SK-N-SH (cell line): ENCODE measurements at regions not wholly inside any gene's neighbourhood (a gene's known extent, or its start where the extent isn't known, plus 50 kb on each side); places are given as distances from the start of the nearest gene placed in this dataset.

Source experiments
- CTCF ChIA-PET: fragments of 300-600, 350-600 bp; formaldehyde crosslinking; extraction: SDS; loops from one replicate; lab custom pipeline; 2021; lab: Yijun Ruan, JAX
- POLR2A ChIA-PET: fragments of 350-600 bp; sonication (Branson Sonifier 250); formaldehyde crosslinking; extraction: SDS; loops from one replicate; lab custom pipeline; 2020; ENCODE audit warnings: antibody characterized with exemption, inconsistent platforms; lab: Yijun Ruan, JAX
- DNase-seq: peaks from one replicate; pipeline ENCODE4 v3.0.0; 2012
- H2AFZ ChIP-seq: fragments of 200-600 bp; sonication (generic); 2 replicates; pipeline ENCODE4 v1.8.1; 2016; ENCODE audit warnings: antibody characterized with exemption, mild to moderate bottlenecking, low read depth
- H3F3A ChIP-seq: fragments of 200-600 bp; sonication (generic); replicated peaks from 2 replicates; pipeline ENCODE3; 2016; ENCODE audit warnings: antibody characterized with exemption, mild to moderate bottlenecking; ENCODE audit not compliant: insufficient read depth
- H3K27ac ChIP-seq, 2 experiments: fragments of 200-500 bp in 1 of 2; fragments of 200-600 bp in 1 of 2; sonication (Bioruptor generic) in 1 of 2; sonication (generic), shearing (Covaris generic) in 1 of 2; 2 replicates each; pipeline versions ENCODE4 v1.5.1 to v1.6.1; 2014 to 2016; ENCODE audit warnings: low read depth in 2 of 2, inconsistent platforms in 1 of 2, low read length in 1 of 2, mild to moderate bottlenecking in 1 of 2, mixed read lengths in 1 of 2
- H3K27me3 ChIP-seq: fragments of 200-600 bp; sonication (generic), shearing (Covaris generic); 2 replicates; pipeline ENCODE4 v1.6.1; 2016; ENCODE audit warnings: mixed run types; ENCODE audit not compliant: insufficient read depth
- H3K36me3 ChIP-seq, 2 experiments: fragments of 200-500 bp in 1 of 2; fragments of 200-600 bp in 1 of 2; sonication (Bioruptor generic) in 1 of 2; sonication (generic) in 1 of 2; replicated peaks in 1 of 2; 2 replicates each; pipeline versions ENCODE3 to v1.5.1; 2014 to 2016; ENCODE audit warnings: low read length in 1 of 2, mild to moderate bottlenecking in 1 of 2; ENCODE audit not compliant: insufficient read depth in 2 of 2, control insufficient read depth in 1 of 2
- H3K4me1 ChIP-seq, 2 experiments: fragments of 200-500 bp in 1 of 2; fragments of 200-600 bp in 1 of 2; sonication (Bioruptor generic) in 1 of 2; sonication (generic), shearing (Covaris generic) in 1 of 2; 2 replicates each; pipeline versions ENCODE4 v1.5.1 to v1.6.1; 2014 to 2016; ENCODE audit warnings: low read depth in 1 of 2, low read length in 1 of 2, mixed run types in 1 of 2; ENCODE audit not compliant: insufficient read depth in 2 of 2, control insufficient read depth in 1 of 2
- H3K4me2 ChIP-seq: fragments of 200-600 bp; sonication (generic), shearing (Covaris generic); 2 replicates; pipeline ENCODE4 v1.6.1; 2017; ENCODE audit warnings: mixed run types
- H3K4me3 ChIP-seq, 2 experiments: fragments of 200-500 bp in 1 of 2; fragments of 200-600 bp in 1 of 2; sonication (Bioruptor generic) in 1 of 2; sonication (generic), shearing (Covaris generic) in 1 of 2; 2 replicates each; pipeline versions ENCODE4 v1.5.1 to v1.8.1; 2014 to 2016; ENCODE audit warnings: low read depth in 2 of 2, inconsistent platforms in 1 of 2, low read length in 1 of 2, mild to moderate bottlenecking in 1 of 2, mixed read lengths in 1 of 2, moderate library complexity in 1 of 2
- H3K79me2 ChIP-seq: fragments of 200-600 bp; sonication (generic); 2 replicates; pipeline ENCODE4 v1.8.1; 2017; ENCODE audit warnings: mild to moderate bottlenecking; ENCODE audit not compliant: insufficient read depth
- H3K9ac ChIP-seq: fragments of 200-600 bp; sonication (generic); 2 replicates; pipeline ENCODE4 v1.6.1; 2017; ENCODE audit warnings: mixed run types
- H3K9me2 ChIP-seq: fragments of 200-600 bp; sonication (generic); 2 replicates; pipeline ENCODE4 v1.6.1; 2017; ENCODE audit warnings: mixed run types
- H3K9me3 ChIP-seq: fragments of 200-600 bp; sonication (generic); 2 replicates; pipeline ENCODE4 v1.6.1; 2017; ENCODE audit warnings: mixed run types, mild to moderate bottlenecking, moderate library complexity
- H4K20me1 ChIP-seq: fragments of 200-600 bp; sonication (generic); 2 replicates; pipeline ENCODE4 v1.6.1; 2017; ENCODE audit warnings: mild to moderate bottlenecking, mixed run types; ENCODE audit not compliant: insufficient read depth
- CTCF ChIP-seq: fragments of 200-600 bp; sonication (generic); IDR thresholded peaks from 2 replicates; pipeline ENCODE4 v1.6.1; 2017; ENCODE audit warnings: antibody characterized with exemption, mild to moderate bottlenecking, moderate library complexity
- GABPA ChIP-seq: IDR thresholded peaks from 2 replicates; pipeline ENCODE4 v1.4.0; 2012; ENCODE audit warnings: low read depth, mild to moderate bottlenecking
- JUND ChIP-seq: IDR thresholded peaks from 2 replicates; pipeline ENCODE4 v1.4.0; 2012
- MAX ChIP-seq: IDR thresholded peaks from 2 replicates; pipeline ENCODE4 v1.4.0; 2012; ENCODE audit warnings: low read depth
- MEF2A ChIP-seq: IDR thresholded peaks from 2 replicates; pipeline ENCODE4 v1.4.0; 2012; ENCODE audit warnings: low read depth, borderline replicate concordance
- MXI1 ChIP-seq: IDR thresholded peaks from 2 replicates; pipeline ENCODE4 v1.6.1; 2012; ENCODE audit warnings: mild to moderate bottlenecking, low read depth, low read length, improper control_type of control experiment
- NFIC ChIP-seq: IDR thresholded peaks from 2 replicates; pipeline ENCODE4 v1.4.0; 2012; ENCODE audit warnings: borderline replicate concordance
- RAD21 ChIP-seq: IDR thresholded peaks from 2 replicates; pipeline ENCODE4 v1.6.1; 2012; ENCODE audit warnings: mild to moderate bottlenecking, low read length
- ZBTB33 ChIP-seq: IDR thresholded peaks from 2 replicates; pipeline ENCODE4 v1.4.0; 2012; ENCODE audit warnings: low read depth, borderline replicate concordance
- WGBS: methylation state at CpG from one replicate; pipeline ENCODE4 v1.1.6; 2017; ENCODE audit warnings: low lambda C conversion rate; 5-methylcytosine and 5-hydroxymethylcytosine counted together
- TF ChIP-seq, protein P1 (sequence below): IDR thresholded peaks from 2 replicates; pipeline ENCODE4; 2012
- TF ChIP-seq, protein P2 (sequence below): IDR thresholded peaks from 2 replicates; pipeline ENCODE4 v1.6.1; 2012; ENCODE audit warnings: mild to moderate bottlenecking, low read depth, low read length, moderate library complexity

GRCh38 chr17:79281803-79282202 lies 207.2 kb downstream of the ENGASE start:
- no peak for TF ChIP-seq MAX
- no peak for TF ChIP-seq GABPA
- no peak for TF ChIP-seq RAD21
- TF ChIP-seq, protein P1, sequence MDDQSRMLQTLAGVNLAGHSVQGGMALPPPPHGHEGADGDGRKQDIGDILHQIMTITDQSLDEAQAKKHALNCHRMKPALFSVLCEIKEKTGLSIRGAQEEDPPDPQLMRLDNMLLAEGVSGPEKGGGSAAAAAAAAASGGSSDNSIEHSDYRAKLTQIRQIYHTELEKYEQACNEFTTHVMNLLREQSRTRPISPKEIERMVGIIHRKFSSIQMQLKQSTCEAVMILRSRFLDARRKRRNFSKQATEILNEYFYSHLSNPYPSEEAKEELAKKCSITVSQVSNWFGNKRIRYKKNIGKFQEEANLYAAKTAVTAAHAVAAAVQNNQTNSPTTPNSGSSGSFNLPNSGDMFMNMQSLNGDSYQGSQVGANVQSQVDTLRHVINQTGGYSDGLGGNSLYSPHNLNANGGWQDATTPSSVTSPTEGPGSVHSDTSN: no peak
- TF ChIP-seq ZBTB33: no peak
- no peak for TF ChIP-seq CTCF
- TF ChIP-seq NFIC: no peak
- TF ChIP-seq MEF2A: no peak
- no peak for TF ChIP-seq JUND
- no peak for TF ChIP-seq MXI1
- TF ChIP-seq, protein P2, sequence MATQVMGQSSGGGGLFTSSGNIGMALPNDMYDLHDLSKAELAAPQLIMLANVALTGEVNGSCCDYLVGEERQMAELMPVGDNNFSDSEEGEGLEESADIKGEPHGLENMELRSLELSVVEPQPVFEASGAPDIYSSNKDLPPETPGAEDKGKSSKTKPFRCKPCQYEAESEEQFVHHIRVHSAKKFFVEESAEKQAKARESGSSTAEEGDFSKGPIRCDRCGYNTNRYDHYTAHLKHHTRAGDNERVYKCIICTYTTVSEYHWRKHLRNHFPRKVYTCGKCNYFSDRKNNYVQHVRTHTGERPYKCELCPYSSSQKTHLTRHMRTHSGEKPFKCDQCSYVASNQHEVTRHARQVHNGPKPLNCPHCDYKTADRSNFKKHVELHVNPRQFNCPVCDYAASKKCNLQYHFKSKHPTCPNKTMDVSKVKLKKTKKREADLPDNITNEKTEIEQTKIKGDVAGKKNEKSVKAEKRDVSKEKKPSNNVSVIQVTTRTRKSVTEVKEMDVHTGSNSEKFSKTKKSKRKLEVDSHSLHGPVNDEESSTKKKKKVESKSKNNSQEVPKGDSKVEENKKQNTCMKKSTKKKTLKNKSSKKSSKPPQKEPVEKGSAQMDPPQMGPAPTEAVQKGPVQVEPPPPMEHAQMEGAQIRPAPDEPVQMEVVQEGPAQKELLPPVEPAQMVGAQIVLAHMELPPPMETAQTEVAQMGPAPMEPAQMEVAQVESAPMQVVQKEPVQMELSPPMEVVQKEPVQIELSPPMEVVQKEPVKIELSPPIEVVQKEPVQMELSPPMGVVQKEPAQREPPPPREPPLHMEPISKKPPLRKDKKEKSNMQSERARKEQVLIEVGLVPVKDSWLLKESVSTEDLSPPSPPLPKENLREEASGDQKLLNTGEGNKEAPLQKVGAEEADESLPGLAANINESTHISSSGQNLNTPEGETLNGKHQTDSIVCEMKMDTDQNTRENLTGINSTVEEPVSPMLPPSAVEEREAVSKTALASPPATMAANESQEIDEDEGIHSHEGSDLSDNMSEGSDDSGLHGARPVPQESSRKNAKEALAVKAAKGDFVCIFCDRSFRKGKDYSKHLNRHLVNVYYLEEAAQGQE: no peak
- no peaks in the 10 kb centered on the region for H4K20me1 ChIP-seq
- no peak overlapping the region for H3K4me2 ChIP-seq
- WGBS: 34% methylated on average over 8 of the region's 8 CpGs
- no peaks in the 10 kb centered on the region for H3K9me3 ChIP-seq
- no peak overlapping the region for H3K4me3 ChIP-seq
- H3K4me1 ChIP-seq: no peaks in the 10 kb centered on the region; a peak in 1 of 4 replicates
- no peak overlapping the region for H2AFZ ChIP-seq
- H3K36me3 ChIP-seq: no peaks in the 10 kb centered on the region
- H3K9ac ChIP-seq: no peak overlapping the region
- ChIA-PET POLR2A (interaction anchor here (0.7 kb wide), 1 partner anchor 34 kb away, joined by 3 read pairs; no protein-coding TSS in a partner anchor), CTCF (interaction anchor here (13.3 kb wide), 1 partner anchor 109 kb away, joined by 149 read pairs; no protein-coding TSS in a partner anchor)
- H3K9me2 ChIP-seq: no peaks in the 10 kb centered on the region
- H3F3A ChIP-seq: no peaks in the 10 kb centered on the region
- H3K27ac ChIP-seq: no peak overlapping the region
- no peaks in the 10 kb centered on the region for H3K79me2 ChIP-seq
- H3K27me3 ChIP-seq: no peaks in the 10 kb centered on the region
- DNase-seq: no peak
